Activated naive CD8-positive, alpha-beta T cell treated with anti-CD3 and anti-CD28 coated beads, Interleukin-2, amount 50 U/mL, for 24 hours (primary cell): ENCODE measurements at regions not wholly inside any gene's neighbourhood (a gene's known extent, or its start where the extent isn't known, plus 50 kb on each side); places are given as distances from the start of the nearest gene placed in this dataset.
"Not testable (repeated sequence)": the region's sequence is repeated elsewhere in the genome, so short reads cannot be mapped to it uniquely, and the experiment has no call there.

Experiments used
- ATAC-seq: fragments of 150-1000 bp; cut with Tn5 transposase; one replicate; pipeline ENCODE4 v1.10.0; 2021
- DNase-seq: peaks from one replicate; pipeline ENCODE4 v3.0.0; 2021
- H3K27ac Mint-ChIP-seq: one replicate; pipeline ENCODE4 v1.8.0; 2021; ENCODE audit warnings: mild to moderate bottlenecking, mixed read lengths
- H3K27me3 Mint-ChIP-seq: one replicate; pipeline ENCODE4 v1.8.0; 2021; ENCODE audit warnings: mixed read lengths
- H3K36me3 Mint-ChIP-seq: one replicate; pipeline ENCODE4 v1.8.0; 2021; ENCODE audit warnings: low read depth, mixed read lengths
- H3K4me1 Mint-ChIP-seq: one replicate; pipeline ENCODE4 v1.8.0; 2021; ENCODE audit warnings: mixed read lengths
- H3K4me3 Mint-ChIP-seq: one replicate; pipeline ENCODE4 v1.8.0; 2021; ENCODE audit warnings: mild to moderate bottlenecking, moderate library complexity, mixed read lengths
- H3K9me3 Mint-ChIP-seq: one replicate; pipeline ENCODE4 v1.8.0; 2021; ENCODE audit warnings: mixed read lengths

- H3K9me3 Mint-ChIP-seq, H3K4me3 Mint-ChIP-seq, H3K36me3 Mint-ChIP-seq, H3K27me3 Mint-ChIP-seq, ATAC-seq, DNase-seq, H3K27ac Mint-ChIP-seq, H3K4me1 Mint-ChIP-seq: not testable (repeated sequence)
Measured at GRCh38 chr10:16026832-16027231, 166.5 kb upstream of the MINDY3 start.

GRCh38 chr10:16030562-16030961, 170.3 kb upstream of the MINDY3 start:
- Mint-ChIP-seq H3K4me3 (no peak overlapping the region), H3K9me3 (peaks cover 16% of the 10 kb centered on the region), H3K27ac (no peak overlapping the region), H3K4me1 (no peaks in the 10 kb centered on the region), H3K36me3 (no peaks in the 10 kb centered on the region), H3K27me3 (no peaks in the 10 kb centered on the region)
- DNase-seq (no peak), ATAC-seq (no peak)

DNA sequence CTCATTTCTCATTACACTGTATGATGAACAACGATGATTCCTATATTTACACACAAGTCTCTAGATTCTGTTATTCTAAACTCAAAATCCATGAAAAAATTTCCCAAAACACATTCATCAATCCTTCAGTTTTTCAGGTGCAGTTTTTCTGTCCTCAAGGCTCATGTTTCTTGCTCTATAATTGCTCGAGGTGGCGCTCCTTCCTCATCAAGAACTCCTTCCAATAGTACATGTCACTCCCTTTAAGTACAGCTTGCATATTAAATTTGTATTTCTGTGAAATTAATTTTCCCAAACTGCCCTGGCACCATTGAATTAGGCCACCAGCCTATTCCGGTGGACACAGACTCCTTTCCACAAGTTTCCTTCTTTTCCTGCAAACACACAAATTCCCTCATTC, 188.7 kb upstream of the MINDY3 start:
- Mint-ChIP-seq H3K9me3 (no peaks in the 10 kb centered on the region), H3K4me1 (no peaks in the 10 kb centered on the region)
- ATAC-seq, result no peak

GRCh38 chr10:16049782-16050181, 189.5 kb upstream of the MINDY3 start:
- DNase-seq, result no peak
- no peaks in the 10 kb centered on the region for H3K36me3 Mint-ChIP-seq
- H3K4me3 Mint-ChIP-seq, result no peak overlapping the region
- ATAC-seq, result no peak
- no peaks in the 10 kb centered on the region for H3K27me3 Mint-ChIP-seq
- H3K4me1 Mint-ChIP-seq, result no peaks in the 10 kb centered on the region
- H3K27ac Mint-ChIP-seq, result no peak overlapping the region
- peaks cover 3% of the 10 kb centered on the region for H3K9me3 Mint-ChIP-seq

More for the DNA sequence above, 188.7 kb upstream of the MINDY3 start:
- DNase-seq, result no peak
- no peaks in the 10 kb centered on the region for H3K27me3 Mint-ChIP-seq
- no peaks in the 10 kb centered on the region for H3K36me3 Mint-ChIP-seq
- H3K4me3 Mint-ChIP-seq, result no peak overlapping the region
- no peak overlapping the region for H3K27ac Mint-ChIP-seq

GRCh38 chr10:16063350-16063749, 203.0 kb upstream of the MINDY3 start:
- ATAC-seq (no peak), DNase-seq (no peak)
- no peaks in the 10 kb centered on the region for H3K4me1 Mint-ChIP-seq
- peaks cover 2% of the 10 kb centered on the region for H3K27me3 Mint-ChIP-seq
- H3K9me3 Mint-ChIP-seq, result peaks cover 12% of the 10 kb centered on the region
- H3K4me3 Mint-ChIP-seq, result no peak overlapping the region
- H3K36me3 Mint-ChIP-seq, result no peaks in the 10 kb centered on the region
- H3K27ac Mint-ChIP-seq, result no peak overlapping the region

DNA sequence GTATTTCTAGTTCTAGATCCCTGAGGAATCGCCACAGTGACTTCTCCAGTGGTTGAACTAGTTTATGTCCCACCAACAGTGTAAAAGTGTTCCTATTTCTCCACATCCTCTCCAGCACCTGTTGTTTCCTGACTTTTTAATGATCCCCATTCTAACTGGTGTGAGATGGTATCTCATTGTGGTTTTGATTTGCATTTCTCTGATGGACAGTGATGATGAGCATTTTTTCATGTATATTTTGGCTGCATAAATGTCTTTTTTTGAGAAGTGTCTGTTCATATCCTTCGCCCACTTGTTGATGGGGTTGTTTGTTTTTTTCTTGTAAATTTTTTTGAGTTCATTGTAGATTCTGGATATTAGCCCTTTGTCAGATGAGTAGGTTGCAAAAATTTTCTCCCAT, 223.2 kb upstream of the MINDY3 start:
- H3K27me3 Mint-ChIP-seq, DNase-seq, H3K36me3 Mint-ChIP-seq, H3K4me3 Mint-ChIP-seq, H3K27ac Mint-ChIP-seq, H3K4me1 Mint-ChIP-seq, ATAC-seq: not testable (repeated sequence)
- H3K9me3 Mint-ChIP-seq, result peaks cover 23% of the 10 kb centered on the region

DNA sequence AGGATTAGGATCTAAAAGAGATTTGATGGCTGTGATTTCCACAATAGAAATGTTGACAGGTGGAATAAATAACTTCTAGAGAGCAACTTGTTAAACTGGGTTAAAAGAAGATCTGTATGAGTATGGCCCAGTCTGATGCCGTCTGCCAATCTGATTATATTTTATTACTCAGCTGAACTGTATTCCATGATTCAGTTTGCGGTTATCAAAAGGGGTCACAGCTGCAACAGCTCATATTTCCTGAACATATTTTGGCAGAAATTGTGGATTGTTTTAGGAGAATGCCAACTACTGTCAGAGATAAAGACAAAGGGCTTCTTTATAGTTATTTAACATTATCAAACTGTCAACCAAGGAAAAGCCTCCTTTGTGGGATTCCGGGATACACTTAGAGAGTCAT, 244.8 kb upstream of the MINDY3 start:
- ATAC-seq, result no peak
- Mint-ChIP-seq H3K4me3 (no peak overlapping the region), H3K4me1 (no peaks in the 10 kb centered on the region), H3K27ac (no peak overlapping the region), H3K36me3 (no peaks in the 10 kb centered on the region), H3K27me3 (no peaks in the 10 kb centered on the region), H3K9me3 (peaks cover 3% of the 10 kb centered on the region)
- DNase-seq, result no peak

GRCh38 chr10:16116404-16117304, 256.3 kb upstream of the MINDY3 start:
- Mint-ChIP-seq H3K36me3 (no peaks in the 10 kb centered on the region), H3K27ac (no peak overlapping the region), H3K9me3 (peaks cover 11% of the 10 kb centered on the region), H3K27me3 (no peaks in the 10 kb centered on the region), H3K4me1 (no peaks in the 10 kb centered on the region), H3K4me3 (no peak overlapping the region)
- ATAC-seq, result no peak
- DNase-seq, result peak; percentile 2

- Mint-ChIP-seq H3K36me3 (no peaks in the 10 kb centered on the region), H3K27me3 (no peaks in the 10 kb centered on the region), H3K27ac (no peak overlapping the region), H3K9me3 (peaks cover 11% of the 10 kb centered on the region), H3K4me1 (no peaks in the 10 kb centered on the region), H3K4me3 (no peak overlapping the region)
- ATAC-seq, result no peak
- DNase-seq, result no peak
Measured at GRCh38 chr10:16117305-16117695, 257.0 kb upstream of the MINDY3 start.

- H3K27ac Mint-ChIP-seq, result no peak overlapping the region
- ATAC-seq (no peak), DNase-seq (no peak)
- peaks cover 5% of the 10 kb centered on the region for H3K9me3 Mint-ChIP-seq
- no peaks in the 10 kb centered on the region for H3K27me3 Mint-ChIP-seq
- no peaks in the 10 kb centered on the region for H3K4me1 Mint-ChIP-seq
- no peak overlapping the region for H3K4me3 Mint-ChIP-seq
- H3K36me3 Mint-ChIP-seq, result no peaks in the 10 kb centered on the region
Measured at GRCh38 chr10:16119445-16119844, 259.1 kb upstream of the MINDY3 start.

GRCh38 chr10:16120563-16120962, 260.3 kb upstream of the MINDY3 start:
- Mint-ChIP-seq H3K4me1 (no peaks in the 10 kb centered on the region), H3K27ac (no peak overlapping the region), H3K36me3 (no peaks in the 10 kb centered on the region), H3K4me3 (no peak overlapping the region), H3K9me3 (peaks cover 4% of the 10 kb centered on the region), H3K27me3 (no peaks in the 10 kb centered on the region)
- ATAC-seq, result no peak
- no peak for DNase-seq

DNA sequence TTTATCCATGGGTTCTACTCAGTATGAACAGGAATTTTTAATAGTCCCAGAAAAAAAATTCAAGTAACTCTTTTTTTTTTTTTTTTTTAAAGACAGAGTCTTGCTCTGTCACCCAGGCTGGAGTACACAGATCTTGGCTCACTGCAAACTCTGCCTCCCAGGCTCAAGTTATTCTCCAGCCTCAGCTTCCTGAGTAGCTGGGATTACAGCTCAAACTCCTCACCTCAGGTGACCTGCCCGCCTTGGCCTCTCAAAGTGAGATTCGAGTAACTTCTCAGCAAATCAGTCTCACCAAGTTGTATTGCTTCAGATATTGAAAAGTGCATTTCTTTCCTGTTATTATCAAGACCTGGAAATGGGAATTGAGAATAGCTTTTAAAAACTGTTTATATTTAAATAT, 281.2 kb upstream of the MINDY3 start:
- no peak for ATAC-seq
- DNase-seq, result no peak
- Mint-ChIP-seq H3K27me3 (peaks cover 1% of the 10 kb centered on the region), H3K27ac (no peak overlapping the region), H3K36me3 (no peaks in the 10 kb centered on the region), H3K9me3 (peaks cover 4% of the 10 kb centered on the region), H3K4me1 (no peaks in the 10 kb centered on the region), H3K4me3 (no peak overlapping the region)

DNA sequence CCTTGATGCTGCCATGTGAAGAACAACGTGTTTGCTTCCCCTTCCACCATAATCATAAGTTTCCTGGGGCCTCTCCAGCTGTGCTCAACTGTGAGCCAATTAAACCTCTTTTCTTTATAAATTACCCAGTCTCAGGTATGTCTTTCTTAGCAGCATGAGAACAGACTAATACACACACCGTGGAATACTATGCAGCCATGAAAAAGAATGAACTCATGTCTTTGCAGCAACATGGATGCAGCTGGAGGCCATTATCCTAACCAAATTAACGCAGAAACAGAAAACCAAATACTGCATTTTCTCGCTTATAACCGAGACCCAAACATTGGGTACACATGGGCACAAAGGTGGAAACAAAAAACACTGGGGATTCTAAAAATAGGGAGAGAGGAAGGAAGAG, 286.7 kb upstream of the MINDY3 start:
- H3K27ac Mint-ChIP-seq, result no peak overlapping the region
- H3K9me3 Mint-ChIP-seq, result peaks cover 26% of the 10 kb centered on the region
- H3K36me3 Mint-ChIP-seq, result no peaks in the 10 kb centered on the region
- H3K4me3 Mint-ChIP-seq, result no peak overlapping the region
- ATAC-seq (no peak), DNase-seq (no peak)
- peaks cover 1% of the 10 kb centered on the region for H3K27me3 Mint-ChIP-seq
- no peaks in the 10 kb centered on the region for H3K4me1 Mint-ChIP-seq

DNA sequence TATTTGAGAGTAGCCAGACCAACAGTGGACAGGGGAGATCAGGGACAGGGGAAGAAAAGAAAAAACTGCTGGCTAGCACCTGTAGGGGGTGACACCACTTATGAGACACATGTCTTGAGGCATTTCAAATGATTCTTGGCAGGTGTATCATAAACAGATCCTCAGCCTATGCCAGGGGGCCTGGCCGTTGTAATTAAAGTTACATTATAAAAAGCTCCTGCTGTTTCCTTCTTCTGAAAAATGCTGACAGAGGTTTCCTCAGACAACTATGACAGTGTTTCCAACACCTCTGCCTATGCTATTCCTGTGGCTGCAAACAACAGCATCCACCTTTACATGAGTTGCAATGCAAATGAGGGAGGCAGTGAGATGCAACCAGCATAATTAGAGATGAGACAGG, 281.0 kb upstream of the PTER start:
- peaks cover 4% of the 10 kb centered on the region for H3K9me3 Mint-ChIP-seq
- H3K4me1 Mint-ChIP-seq, result no peaks in the 10 kb centered on the region
- H3K27ac Mint-ChIP-seq, result no peak overlapping the region
- ATAC-seq (no peak), DNase-seq (no peak)
- no peak overlapping the region for H3K4me3 Mint-ChIP-seq
- H3K36me3 Mint-ChIP-seq, result no peaks in the 10 kb centered on the region
- peaks cover 3% of the 10 kb centered on the region for H3K27me3 Mint-ChIP-seq

DNA sequence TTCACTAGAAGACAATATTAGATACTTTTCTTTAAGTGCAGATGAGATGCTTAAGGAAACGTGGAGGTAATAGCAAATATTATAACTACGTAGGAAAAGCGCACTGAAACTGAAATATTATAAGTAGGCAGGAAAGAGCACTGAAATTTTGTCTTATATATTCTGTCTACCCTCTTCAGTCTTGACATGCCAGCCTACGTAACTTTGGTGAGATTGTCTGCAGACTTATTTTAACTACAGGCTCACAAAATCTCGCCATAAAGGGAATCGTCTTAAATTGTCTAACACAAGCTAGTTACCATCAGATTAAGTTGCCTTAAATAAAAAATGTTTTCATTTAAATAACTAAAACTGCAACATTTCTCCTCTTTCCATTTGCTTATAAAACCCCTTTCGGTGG, 280.1 kb upstream of the PTER start:
- Mint-ChIP-seq H3K4me3 (no peak overlapping the region), H3K27me3 (peaks cover 3% of the 10 kb centered on the region), H3K36me3 (no peaks in the 10 kb centered on the region), H3K9me3 (no peaks in the 10 kb centered on the region), H3K27ac (no peak overlapping the region), H3K4me1 (no peaks in the 10 kb centered on the region)
- DNase-seq, result no peak
- ATAC-seq, result no peak

GRCh38 chr10:16165067-16165466, 271.7 kb upstream of the PTER start:
- ATAC-seq, H3K27ac Mint-ChIP-seq, H3K4me1 Mint-ChIP-seq, DNase-seq, H3K36me3 Mint-ChIP-seq, H3K4me3 Mint-ChIP-seq, H3K27me3 Mint-ChIP-seq: not testable (repeated sequence)
- peaks cover 31% of the 10 kb centered on the region for H3K9me3 Mint-ChIP-seq
